RWPE2 (cell line): ENCODE measurements at regions not wholly inside any gene's neighbourhood (a gene's known extent, or its start where the extent isn't known, plus 50 kb on each side); places are given as distances from the start of the nearest gene placed in this dataset.

ENCODE experiments used
- ATAC-seq: fragments of 200-7000 bp; cut with Tn5 transposase; 3 replicates; pipeline ENCODE4 v1.9.1; 2021; ENCODE audit warnings: low read depth
- DNase-seq: peaks from one replicate; pipeline ENCODE4 v3.0.0-alpha.2; 2020; ENCODE audit warnings: low spot score
- H3K27ac ChIP-seq: fragments of 450-650 bp; 2 replicates; pipeline ENCODE4 v1.5.1; 2017; ENCODE audit warnings: mild to moderate bottlenecking; ENCODE audit not compliant: poor library complexity, severe bottlenecking
- H3K27me3 ChIP-seq: fragments of 250-450 bp; sonication (Bioruptor Pico); 2 replicates; pipeline ENCODE4 v1.5.1; 2021; ENCODE audit warnings: mild to moderate bottlenecking, moderate library complexity; ENCODE audit not compliant: insufficient read depth, poor library complexity, severe bottlenecking
- H3K36me3 ChIP-seq: fragments of 250-450 bp; sonication (Bioruptor Pico); 2 replicates; pipeline ENCODE4 v1.5.1; 2020; ENCODE audit warnings: low read depth, mild to moderate bottlenecking, moderate library complexity
- H3K4me1 ChIP-seq: fragments of 250-450 bp; sonication (Bioruptor Pico); 2 replicates; pipeline ENCODE4 v1.5.1; 2021; ENCODE audit warnings: mild to moderate bottlenecking, moderate library complexity; ENCODE audit not compliant: insufficient read depth, poor library complexity, severe bottlenecking
- H3K4me3 ChIP-seq: fragments of 250-450 bp; sonication (Bioruptor Pico); 2 replicates; pipeline ENCODE4 v1.5.1; 2021; ENCODE audit warnings: mild to moderate bottlenecking, moderate library complexity; ENCODE audit not compliant: severe bottlenecking
- H3K9me3 ChIP-seq: fragments of 250-450 bp; sonication (Bioruptor Pico); 2 replicates; pipeline ENCODE4 v1.5.1; 2021; ENCODE audit warnings: mild to moderate bottlenecking, moderate library complexity; ENCODE audit not compliant: severe bottlenecking
- TF ChIP-seq, protein P1 (sequence below): fragments of 450-650 bp; IDR thresholded peaks from one replicate; pipeline ENCODE4 v1.5.1; 2017; ENCODE audit warnings: mild to moderate bottlenecking, moderate library complexity; ENCODE audit not compliant: poor library complexity, severe bottlenecking

DNA sequence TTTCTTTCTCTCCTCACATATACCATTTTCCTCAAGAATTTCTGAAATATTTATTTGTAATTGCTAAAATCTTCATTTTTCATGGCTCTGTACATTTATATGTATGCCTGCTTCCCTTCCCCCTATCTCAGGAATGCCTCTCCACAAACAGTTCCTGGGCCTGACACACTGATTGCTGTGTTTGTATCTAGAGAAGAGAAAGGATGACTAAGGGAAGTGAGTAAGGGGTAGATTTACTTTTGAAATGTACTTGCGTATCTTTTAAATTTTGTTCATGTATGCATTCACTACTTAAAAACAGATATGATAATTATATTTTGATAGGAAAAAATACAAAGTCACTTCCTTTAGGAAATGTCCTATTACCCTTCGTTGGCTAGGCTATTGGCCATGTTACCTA, 790.8 kb downstream of the PCDH18 start:
- Histone ChIP-seq H3K36me3 (no peaks in the 10 kb centered on the region), H3K4me3 (no peak overlapping the region), H3K4me1 (peaks cover 3% of the 10 kb centered on the region), H3K27me3 (no peaks in the 10 kb centered on the region), H3K9me3 (no peaks in the 10 kb centered on the region), H3K27ac (no peak overlapping the region)
- ATAC-seq (no peak), DNase-seq (no peak)
- TF ChIP-seq, protein P1, sequence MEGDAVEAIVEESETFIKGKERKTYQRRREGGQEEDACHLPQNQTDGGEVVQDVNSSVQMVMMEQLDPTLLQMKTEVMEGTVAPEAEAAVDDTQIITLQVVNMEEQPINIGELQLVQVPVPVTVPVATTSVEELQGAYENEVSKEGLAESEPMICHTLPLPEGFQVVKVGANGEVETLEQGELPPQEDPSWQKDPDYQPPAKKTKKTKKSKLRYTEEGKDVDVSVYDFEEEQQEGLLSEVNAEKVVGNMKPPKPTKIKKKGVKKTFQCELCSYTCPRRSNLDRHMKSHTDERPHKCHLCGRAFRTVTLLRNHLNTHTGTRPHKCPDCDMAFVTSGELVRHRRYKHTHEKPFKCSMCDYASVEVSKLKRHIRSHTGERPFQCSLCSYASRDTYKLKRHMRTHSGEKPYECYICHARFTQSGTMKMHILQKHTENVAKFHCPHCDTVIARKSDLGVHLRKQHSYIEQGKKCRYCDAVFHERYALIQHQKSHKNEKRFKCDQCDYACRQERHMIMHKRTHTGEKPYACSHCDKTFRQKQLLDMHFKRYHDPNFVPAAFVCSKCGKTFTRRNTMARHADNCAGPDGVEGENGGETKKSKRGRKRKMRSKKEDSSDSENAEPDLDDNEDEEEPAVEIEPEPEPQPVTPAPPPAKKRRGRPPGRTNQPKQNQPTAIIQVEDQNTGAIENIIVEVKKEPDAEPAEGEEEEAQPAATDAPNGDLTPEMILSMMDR: no peak

DNA sequence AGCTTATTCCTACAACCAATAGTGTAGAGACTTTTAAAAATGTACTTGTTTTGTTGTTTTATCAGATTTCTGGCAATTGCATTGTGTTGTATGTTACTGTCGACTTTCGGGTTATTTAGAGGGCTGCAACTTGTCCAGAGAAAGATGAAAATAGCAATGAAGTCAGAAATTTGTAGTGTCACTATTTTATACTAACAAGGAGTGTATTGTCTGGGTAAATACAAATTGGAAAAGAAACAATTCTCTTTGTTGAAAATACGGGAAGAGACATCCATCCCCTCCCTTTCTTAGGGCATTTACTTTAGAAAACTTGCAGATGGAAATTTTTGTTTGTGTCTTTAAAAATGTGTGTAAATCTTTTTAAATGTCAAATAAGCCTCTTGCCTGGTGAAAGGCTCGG, 792.0 kb downstream of the PCDH18 start:
- Histone ChIP-seq H3K27ac (no peak overlapping the region), H3K4me1 (peaks cover 3% of the 10 kb centered on the region), H3K4me3 (no peak overlapping the region), H3K9me3 (no peaks in the 10 kb centered on the region), H3K36me3 (no peaks in the 10 kb centered on the region), H3K27me3 (no peaks in the 10 kb centered on the region)
- TF ChIP-seq, protein P1: no peak
- DNase-seq (no peak), ATAC-seq (no peak)

DNA sequence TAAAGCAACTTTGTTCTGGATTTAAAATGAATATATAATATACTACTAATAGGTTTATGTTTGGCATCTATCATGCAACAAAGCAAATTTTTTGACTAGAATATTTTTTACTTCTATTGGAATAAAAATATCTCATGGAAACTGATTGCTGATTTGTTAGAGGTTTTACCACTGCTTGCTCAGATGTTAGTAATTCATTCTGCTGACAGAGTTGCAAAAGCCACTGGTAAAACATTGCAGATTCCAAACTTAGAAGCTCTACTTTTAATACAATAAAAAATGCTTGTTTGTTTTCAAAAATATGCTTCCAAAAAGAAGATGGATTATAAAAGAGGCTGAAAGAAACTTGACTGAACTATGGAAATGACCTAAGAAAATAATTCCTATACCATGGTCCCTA, 795.2 kb downstream of the PCDH18 start:
- TF ChIP-seq, protein P1: no peak
- no peaks in the 10 kb centered on the region for H3K27me3 ChIP-seq
- no peak for DNase-seq
- no peak overlapping the region for H3K4me3 ChIP-seq
- H3K4me1 ChIP-seq: peaks cover 3% of the 10 kb centered on the region
- H3K36me3 ChIP-seq: no peaks in the 10 kb centered on the region
- ATAC-seq: no peak
- no peak overlapping the region for H3K27ac ChIP-seq
- H3K9me3 ChIP-seq: no peaks in the 10 kb centered on the region

DNA sequence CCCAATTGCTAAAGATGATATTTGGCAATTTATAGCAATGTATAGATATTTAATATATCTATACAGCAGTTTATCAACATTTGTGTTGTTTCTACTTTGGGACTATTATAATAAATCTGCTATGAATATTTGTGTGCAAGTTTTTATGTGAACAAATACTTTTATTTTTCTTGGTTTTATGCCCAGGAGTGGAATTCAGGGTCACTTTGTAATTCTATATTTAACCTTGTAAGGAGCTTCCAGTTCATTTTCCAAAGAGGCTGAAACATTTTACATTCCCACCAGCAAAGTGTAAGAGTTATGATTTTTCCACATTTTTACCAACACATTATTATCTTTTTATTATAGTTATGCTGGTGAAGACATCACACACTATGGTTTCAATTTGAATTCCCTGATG, 801.3 kb downstream of the PCDH18 start:
- Histone ChIP-seq H3K36me3 (no peaks in the 10 kb centered on the region), H3K4me3 (no peak overlapping the region), H3K9me3 (no peaks in the 10 kb centered on the region), H3K27ac (no peak overlapping the region), H3K4me1 (no peaks in the 10 kb centered on the region), H3K27me3 (no peaks in the 10 kb centered on the region)
- DNase-seq: no peak
- ATAC-seq: no peak
- TF ChIP-seq, protein P1: no peak

DNA sequence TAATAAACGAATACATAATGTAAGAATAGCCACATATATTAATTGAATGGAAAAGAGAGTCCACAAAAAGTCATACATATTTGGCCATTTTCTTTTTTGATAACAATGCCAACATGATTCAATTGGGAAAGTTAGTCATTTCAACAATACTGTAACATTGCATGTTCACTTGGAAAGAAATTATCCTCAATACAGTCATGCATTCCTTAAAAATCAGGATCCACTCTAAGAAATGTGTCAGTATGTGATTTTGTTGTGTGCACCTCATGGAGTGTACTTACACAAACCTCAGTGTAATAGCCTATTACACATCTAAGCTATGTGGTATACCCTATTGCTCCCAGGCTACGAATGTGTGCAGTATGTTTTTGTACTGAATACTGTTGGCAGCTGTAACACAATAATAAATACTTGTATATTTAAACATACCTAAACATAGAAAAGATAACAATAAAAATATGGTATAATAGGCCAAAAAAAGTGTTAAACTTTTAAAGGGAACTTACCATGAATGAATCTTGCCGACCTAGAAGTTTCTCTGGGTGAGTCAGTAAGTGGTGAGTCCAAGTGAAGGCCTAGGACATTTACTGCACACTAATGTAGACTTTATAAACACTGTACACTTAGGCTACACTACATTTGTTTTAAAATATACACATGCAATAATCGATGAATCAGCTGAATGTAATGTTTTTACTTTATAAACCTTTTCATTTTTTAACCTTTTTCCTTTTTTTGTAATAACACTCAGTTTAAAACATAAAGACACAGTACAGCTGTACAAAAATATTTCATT, 806.8 kb downstream of the PCDH18 start:
- no peaks in the 10 kb centered on the region for H3K9me3 ChIP-seq
- no peaks in the 10 kb centered on the region for H3K36me3 ChIP-seq
- no peaks in the 10 kb centered on the region for H3K4me1 ChIP-seq
- TF ChIP-seq, protein P1: no peak
- ATAC-seq: no peak
- H3K4me3 ChIP-seq: no peak overlapping the region
- H3K27me3 ChIP-seq: no peaks in the 10 kb centered on the region
- no peak overlapping the region for H3K27ac ChIP-seq
- no peak for DNase-seq
